Lower lobe of right lung (tissue), 2 donors: ENCODE measurements at regions not wholly inside any gene's neighbourhood (a gene's known extent, or its start where the extent isn't known, plus 50 kb on each side); places are given as distances from the start of the nearest gene placed in this dataset.

Experiments used
- ATAC-seq, 2 donors: fragments of 200-7000 bp; cut with Tn5 transposase; one replicate each; pipeline ENCODE4 v1.9.1; 2020 to 2022; ENCODE audit warnings: mild to moderate bottlenecking in 2 of 2, moderate library complexity in 2 of 2
- DNase-seq: peaks from one replicate; pipeline ENCODE4 v3.0.0-alpha.2; 2020
- H3K27ac ChIP-seq: fragments of 200-600 bp; one replicate; pipeline ENCODE4 v1.8.0; 2022
- H3K27me3 ChIP-seq: fragments of 200-600 bp; one replicate; pipeline ENCODE4 v1.8.0; 2022; ENCODE audit warnings: low read depth
- H3K36me3 ChIP-seq: fragments of 200-600 bp; one replicate; pipeline ENCODE4 v1.8.0; 2022; ENCODE audit warnings: mild to moderate bottlenecking
- H3K4me1 ChIP-seq: fragments of 200-600 bp; one replicate; pipeline ENCODE4 v1.8.0; 2022
- H3K4me3 ChIP-seq: fragments of 200-600 bp; one replicate; pipeline ENCODE4 v1.8.0; 2022; ENCODE audit warnings: mild to moderate bottlenecking
- H3K9me3 ChIP-seq: fragments of 200-600 bp; one replicate; pipeline ENCODE4 v1.8.0; 2022
- intact Hi-C: fragments of 100-400 bp; cut with DNase I; formaldehyde crosslinking; loops from one replicate; pipeline ENCODE4 v1.11.0; 2022
- TF ChIP-seq, protein P1 (sequence below): fragments of 200-600 bp; IDR thresholded peaks from one replicate; pipeline ENCODE4 v1.8.0; 2022; ENCODE audit warnings: antibody characterized with exemption, mild to moderate bottlenecking
- donor health status: DM: no; HTN: yes; CAD: no; lungs with severe emphysema.

DNA sequence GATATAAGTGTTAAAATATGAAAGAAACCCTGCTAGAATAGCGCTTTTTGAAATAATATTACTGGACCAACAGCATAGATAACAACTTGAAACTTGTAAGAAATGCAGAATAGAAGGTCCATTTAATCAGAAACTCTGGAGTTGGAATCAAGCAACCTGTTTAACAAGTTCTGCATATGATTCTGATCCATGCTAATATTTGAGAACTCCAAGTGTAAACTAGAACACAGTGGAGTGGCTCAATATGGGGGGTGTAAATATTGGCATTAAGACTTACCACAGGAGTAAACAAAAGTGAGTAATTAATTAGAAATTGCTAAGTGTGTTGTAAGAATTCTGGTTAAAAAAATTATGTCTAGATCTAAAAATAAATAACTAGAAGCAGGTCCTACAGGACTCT lies 151.2 kb downstream of the SLITRK1 start:
- DNase-seq = no peak
- intact Hi-C loops = no loop called here
- no peak overlapping the region for H3K4me3 ChIP-seq
- no peaks in the 10 kb centered on the region for H3K9me3 ChIP-seq
- no peaks in the 10 kb centered on the region for H3K4me1 ChIP-seq
- H3K27me3 ChIP-seq = no peaks in the 10 kb centered on the region
- ATAC-seq = peak in 1 of 2 donors; percentile 49
- TF ChIP-seq, protein P1, sequence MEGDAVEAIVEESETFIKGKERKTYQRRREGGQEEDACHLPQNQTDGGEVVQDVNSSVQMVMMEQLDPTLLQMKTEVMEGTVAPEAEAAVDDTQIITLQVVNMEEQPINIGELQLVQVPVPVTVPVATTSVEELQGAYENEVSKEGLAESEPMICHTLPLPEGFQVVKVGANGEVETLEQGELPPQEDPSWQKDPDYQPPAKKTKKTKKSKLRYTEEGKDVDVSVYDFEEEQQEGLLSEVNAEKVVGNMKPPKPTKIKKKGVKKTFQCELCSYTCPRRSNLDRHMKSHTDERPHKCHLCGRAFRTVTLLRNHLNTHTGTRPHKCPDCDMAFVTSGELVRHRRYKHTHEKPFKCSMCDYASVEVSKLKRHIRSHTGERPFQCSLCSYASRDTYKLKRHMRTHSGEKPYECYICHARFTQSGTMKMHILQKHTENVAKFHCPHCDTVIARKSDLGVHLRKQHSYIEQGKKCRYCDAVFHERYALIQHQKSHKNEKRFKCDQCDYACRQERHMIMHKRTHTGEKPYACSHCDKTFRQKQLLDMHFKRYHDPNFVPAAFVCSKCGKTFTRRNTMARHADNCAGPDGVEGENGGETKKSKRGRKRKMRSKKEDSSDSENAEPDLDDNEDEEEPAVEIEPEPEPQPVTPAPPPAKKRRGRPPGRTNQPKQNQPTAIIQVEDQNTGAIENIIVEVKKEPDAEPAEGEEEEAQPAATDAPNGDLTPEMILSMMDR = no peak
- no peak overlapping the region for H3K27ac ChIP-seq
- H3K36me3 ChIP-seq = no peaks in the 10 kb centered on the region

DNA sequence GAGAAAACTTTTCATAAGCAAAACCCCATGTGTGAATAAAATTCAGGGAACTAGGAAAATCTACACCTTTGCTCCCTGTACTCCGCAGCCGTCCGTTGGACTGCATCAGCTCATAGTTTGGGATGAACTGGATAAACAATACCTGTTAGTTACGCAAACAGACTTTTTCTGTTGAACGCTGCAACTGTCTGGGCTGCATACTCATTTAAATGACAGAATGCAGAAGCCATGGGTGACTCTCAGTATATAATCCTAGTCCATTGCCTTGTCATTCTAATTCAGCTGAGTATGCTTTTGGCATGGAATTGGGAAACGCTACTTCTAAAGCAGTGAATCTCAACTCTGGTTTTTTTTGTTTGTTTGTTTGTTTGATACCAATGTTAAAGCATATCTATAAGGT lies 151.6 kb downstream of the SLITRK1 start:
- Histone ChIP-seq H3K4me3 (no peak overlapping the region), H3K36me3 (no peaks in the 10 kb centered on the region), H3K27me3 (no peaks in the 10 kb centered on the region), H3K4me1 (no peaks in the 10 kb centered on the region), H3K27ac (no peak overlapping the region), H3K9me3 (no peaks in the 10 kb centered on the region)
- TF ChIP-seq, protein P1 = no peak
- DNase-seq (no peak), ATAC-seq (no peak)
- intact Hi-C loops = no loop called here

DNA sequence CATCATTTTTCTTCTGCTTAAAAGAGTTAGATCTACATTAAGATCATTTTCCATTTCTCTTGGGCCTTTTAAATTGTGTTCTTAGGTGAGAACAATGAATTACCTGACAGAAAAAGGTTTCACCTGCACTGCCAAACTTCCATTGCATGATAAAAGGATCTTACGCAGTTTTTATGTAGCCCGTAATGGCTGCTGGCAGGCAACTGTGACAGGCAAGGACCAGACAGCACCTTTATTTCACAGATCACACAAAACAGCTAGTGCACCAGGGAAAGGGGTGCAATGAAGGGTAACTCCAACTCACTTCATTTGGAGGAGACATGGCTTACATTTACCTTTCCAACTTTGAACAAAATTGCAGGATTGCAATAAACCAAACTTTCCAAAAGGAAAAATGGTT lies 159.8 kb downstream of the SLITRK1 start:
- TF ChIP-seq, protein P1 = no peak
- Histone ChIP-seq H3K36me3 (no peaks in the 10 kb centered on the region), H3K27ac (no peak overlapping the region), H3K4me3 (no peak overlapping the region), H3K4me1 (no peaks in the 10 kb centered on the region), H3K27me3 (no peaks in the 10 kb centered on the region), H3K9me3 (no peaks in the 10 kb centered on the region)
- intact Hi-C loops = no loop called here
- DNase-seq (no peak), ATAC-seq (no peak)

DNA sequence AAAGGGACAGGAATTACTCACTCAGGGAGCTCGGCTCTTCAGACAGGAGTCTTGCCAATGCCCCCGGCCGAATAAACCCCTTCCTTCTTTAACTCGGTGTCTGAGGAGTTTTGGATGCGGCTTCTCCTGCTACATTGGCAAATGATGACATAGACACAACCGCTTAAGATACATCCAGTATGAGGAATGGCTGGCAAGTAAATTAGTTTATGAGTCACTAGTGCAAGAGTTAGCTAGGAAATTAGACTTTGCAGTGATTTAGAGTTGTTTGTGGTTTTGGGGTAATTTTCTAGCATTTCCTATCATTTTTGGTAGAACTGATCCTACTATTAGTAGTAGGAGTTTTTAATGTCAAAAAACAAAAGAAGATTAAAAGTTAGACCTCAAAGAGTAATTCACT lies 166.2 kb downstream of the SLITRK1 start:
- DNase-seq = no peak
- H3K4me1 ChIP-seq = no peaks in the 10 kb centered on the region
- H3K4me3 ChIP-seq = no peak overlapping the region
- intact Hi-C loops = no loop called here
- H3K27ac ChIP-seq = no peak overlapping the region
- TF ChIP-seq, protein P1 = no peak
- no peak for ATAC-seq
- H3K9me3 ChIP-seq = no peaks in the 10 kb centered on the region
- H3K36me3 ChIP-seq = no peaks in the 10 kb centered on the region
- H3K27me3 ChIP-seq = no peaks in the 10 kb centered on the region

DNA sequence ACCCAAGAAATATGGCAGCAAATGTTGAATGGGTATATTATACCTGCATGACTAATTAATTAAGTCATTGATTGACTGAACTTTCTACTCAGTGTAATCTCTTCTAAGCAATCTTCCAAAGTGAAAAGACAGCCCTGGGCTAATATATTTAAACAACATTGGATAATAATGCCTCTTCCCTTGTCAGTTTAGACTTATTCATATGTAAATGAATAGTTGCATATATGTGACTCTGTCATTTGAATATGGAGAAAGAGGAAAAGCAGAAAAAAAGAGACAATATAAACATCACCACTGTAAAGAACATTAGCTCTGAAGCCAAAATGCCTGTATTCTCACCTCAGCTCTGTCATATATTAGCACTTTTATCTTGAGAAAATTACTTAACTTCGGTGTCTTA lies 168.0 kb downstream of the SLITRK1 start:
- H3K36me3 ChIP-seq = no peaks in the 10 kb centered on the region
- H3K27ac ChIP-seq = no peak overlapping the region
- no peaks in the 10 kb centered on the region for H3K4me1 ChIP-seq
- TF ChIP-seq, protein P1 = no peak
- intact Hi-C loops = no loop called here
- H3K9me3 ChIP-seq = no peaks in the 10 kb centered on the region
- H3K27me3 ChIP-seq = no peaks in the 10 kb centered on the region
- ATAC-seq (no peak), DNase-seq (no peak)
- H3K4me3 ChIP-seq = no peak overlapping the region

DNA sequence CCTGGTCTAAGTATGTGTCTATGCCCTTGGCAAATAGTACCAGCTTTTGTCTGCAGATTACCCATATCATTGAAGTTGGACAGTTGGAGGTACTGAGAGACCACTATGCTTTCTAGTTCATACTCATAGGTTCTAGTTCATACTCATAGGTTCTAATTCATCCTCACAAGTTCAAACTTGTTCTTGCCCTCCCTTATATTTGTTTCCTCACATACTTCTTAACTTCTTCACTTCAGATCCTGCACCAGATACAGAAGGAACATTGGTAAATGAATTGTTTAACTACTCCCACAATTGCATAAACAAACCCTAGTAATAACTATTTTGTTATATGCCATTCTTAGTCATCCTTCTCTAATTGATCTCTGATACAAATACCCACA lies 172.2 kb downstream of the SLITRK1 start:
- no peaks in the 10 kb centered on the region for H3K9me3 ChIP-seq
- ATAC-seq = no peak
- H3K4me3 ChIP-seq = no peak overlapping the region
- TF ChIP-seq, protein P1 = no peak
- DNase-seq = no peak
- H3K27ac ChIP-seq = no peak overlapping the region
- no peaks in the 10 kb centered on the region for H3K4me1 ChIP-seq
- H3K27me3 ChIP-seq = no peaks in the 10 kb centered on the region
- no peaks in the 10 kb centered on the region for H3K36me3 ChIP-seq
- intact Hi-C loops = no loop called here
